ENCODE measurements at regions not wholly inside any gene's neighbourhood (a gene's known extent, or its start where the extent isn't known, plus 50 kb on each side); places are given as distances from the start of the nearest gene placed in this dataset.
A peak's percentile ranks its signal among the peaks of the same experiment; 100 is the strongest.
"Not testable (repeated sequence)": the region's sequence is repeated elsewhere in the genome, so short reads cannot be mapped to it uniquely, and the experiment has no call there.

GRCh38 chr6:21744331-21744730, 150.8 kb downstream of the SOX4 start:
- no peak for DNase-seq (ENCODE audit: low read depth)

GRCh38 chr6:21745543-21746337, 152.2 kb downstream of the SOX4 start:
- DNase-seq (ENCODE audit: low read depth) = no peak

- DNase-seq (ENCODE audit: low read depth) = no peak
Observed at GRCh38 chr6:21747441-21747840, 153.9 kb downstream of the SOX4 start.

DNA sequence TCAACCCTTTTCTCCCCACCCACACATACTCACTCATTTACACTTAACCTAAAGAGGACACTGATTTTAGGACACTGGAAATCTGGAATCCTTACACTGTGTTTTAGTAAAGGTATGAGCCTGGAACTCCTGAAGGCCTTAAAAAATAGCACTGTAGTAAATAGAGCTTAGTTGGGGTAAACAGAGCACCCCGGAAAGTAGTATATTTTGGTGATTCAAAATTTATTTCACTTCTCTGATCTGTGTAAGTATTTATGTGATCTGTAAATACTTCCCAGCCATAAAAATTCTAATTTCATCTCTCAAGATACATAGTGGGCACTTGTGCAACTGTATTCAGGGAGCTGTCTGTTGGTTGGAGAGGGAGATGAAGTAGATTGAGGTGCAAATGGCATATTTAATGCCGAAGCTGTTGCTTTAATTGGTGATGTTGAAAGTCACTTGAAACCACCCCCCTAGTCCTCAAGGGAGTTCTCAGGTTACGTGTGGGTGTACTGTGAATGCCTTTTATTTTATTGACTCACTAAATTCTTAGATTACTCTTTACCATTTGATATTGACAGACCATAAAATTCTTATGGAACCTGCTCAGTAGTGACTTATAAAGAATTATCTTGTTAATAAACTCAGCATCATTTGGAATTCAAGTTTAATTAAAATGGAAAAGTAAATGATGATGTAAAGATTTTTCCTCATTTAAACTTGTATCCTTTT, 154.9 kb downstream of the SOX4 start:
- no peak for DNase-seq (ENCODE audit: low read depth)

GRCh38 chr6:21749754-21750153, 156.2 kb downstream of the SOX4 start:
- DNase-seq (ENCODE audit: low read depth) = no peak

GRCh38 chr6:21750575-21750974, 157.0 kb downstream of the SOX4 start:
- no peak for DNase-seq (ENCODE audit: low read depth)

GRCh38 chr6:21751608-21752007, 158.1 kb downstream of the SOX4 start:
- DNase-seq (ENCODE audit: low read depth) = no peak

DNA sequence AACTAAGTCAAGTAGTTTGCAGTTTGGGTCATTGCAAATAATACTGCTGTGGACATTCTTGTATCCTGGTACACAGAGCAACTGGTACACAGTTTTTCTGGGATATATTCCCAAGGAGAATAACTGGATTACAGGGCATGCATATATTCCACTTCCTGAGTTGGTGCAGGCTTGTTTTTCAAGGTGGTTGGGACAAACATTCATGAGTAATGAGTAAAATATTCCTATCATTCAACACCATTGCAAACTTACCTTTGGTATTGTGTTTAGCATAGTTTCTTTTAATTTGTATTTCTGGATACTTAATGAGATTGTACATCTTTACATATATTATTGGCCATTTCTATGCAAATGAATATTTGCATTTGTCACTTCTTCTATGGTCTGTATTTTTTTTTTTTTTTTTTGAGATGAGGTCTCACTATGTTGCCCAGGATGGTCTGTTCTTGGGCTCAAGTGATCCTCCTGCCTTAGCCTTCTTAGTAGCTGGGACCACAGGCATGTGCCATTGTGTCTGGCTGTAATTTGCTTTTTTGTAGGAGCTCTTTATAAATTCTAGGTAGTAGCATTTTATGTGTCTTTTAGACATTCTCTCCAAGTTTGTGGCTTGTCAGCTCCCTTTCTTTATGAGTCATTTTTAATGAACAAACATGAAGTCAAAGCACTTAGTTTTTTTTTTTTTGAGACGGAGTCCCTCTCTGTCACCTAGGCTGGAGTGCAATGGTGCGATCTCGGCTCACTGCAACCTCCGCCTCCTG, 158.7 kb downstream of the SOX4 start:
- DNase-seq (ENCODE audit: low read depth) = peak; percentile 49

GRCh38 chr6:21753241-21754108, 159.9 kb downstream of the SOX4 start:
- peak; percentile 42 for DNase-seq (ENCODE audit: low read depth)

GRCh38 chr6:21754891-21755290, 161.3 kb downstream of the SOX4 start:
- DNase-seq (ENCODE audit: low read depth) = peak; percentile 84

DNA sequence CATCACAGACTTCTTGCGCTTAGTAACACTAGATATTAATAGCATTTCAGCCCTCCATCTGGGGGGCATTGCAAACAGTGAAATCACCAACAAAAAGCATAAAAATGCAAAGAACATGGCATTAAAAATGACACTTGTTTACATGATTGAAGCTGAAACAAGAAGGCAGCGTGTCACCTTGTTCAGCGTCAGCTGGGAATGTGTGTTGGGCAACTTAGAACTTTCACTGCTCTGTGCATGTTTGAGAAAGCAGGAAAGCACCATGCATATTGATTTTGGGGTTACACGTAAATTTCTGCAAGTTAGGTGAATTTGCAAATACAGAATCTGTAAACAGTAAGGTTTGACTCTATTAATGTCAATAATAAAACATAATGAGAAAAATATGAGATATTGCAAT, 162.9 kb downstream of the SOX4 start:
- no peak for DNase-seq (ENCODE audit: low read depth)

GRCh38 chr6:21757392-21757791, 163.8 kb downstream of the SOX4 start:
- DNase-seq (ENCODE audit: low read depth) = not testable (repeated sequence)

- DNase-seq (ENCODE audit: low read depth) = no peak
Observed at GRCh38 chr6:21759721-21760120, 166.2 kb downstream of the SOX4 start.

DNA sequence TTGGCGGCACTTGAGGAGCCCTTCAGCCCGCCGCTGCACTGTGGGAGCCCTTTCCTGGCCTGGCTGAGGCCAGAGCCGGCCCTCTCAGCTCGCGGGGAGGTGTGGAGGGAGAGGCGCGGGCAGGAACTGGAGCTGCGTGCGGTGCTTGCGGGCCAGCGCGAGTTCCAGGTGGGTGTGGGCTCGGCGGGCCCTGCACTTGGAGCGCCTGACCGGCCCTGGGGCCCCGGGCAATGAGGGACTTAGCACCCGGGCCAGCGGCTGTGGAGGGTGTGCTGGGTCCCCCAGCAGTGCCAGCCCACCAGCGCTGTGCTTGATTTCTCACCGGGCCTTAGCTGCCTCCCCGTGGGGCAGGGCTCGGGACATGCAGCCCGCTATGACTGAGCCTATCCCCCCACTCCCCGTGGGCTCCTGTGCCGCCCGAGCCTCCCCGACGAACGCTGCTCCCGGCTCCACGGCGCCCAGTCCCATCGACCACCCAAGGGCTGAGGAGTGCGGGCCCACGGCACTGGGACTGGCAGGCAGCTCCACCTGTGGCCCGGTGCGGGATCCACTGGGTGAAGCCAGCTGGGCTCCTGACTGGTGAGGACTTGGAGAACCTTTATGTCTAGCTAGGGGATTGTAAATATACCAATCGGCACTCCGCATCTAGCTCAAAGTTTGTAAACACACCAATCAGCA, 167.6 kb downstream of the SOX4 start:
- DNase-seq (ENCODE audit: low read depth) = not testable (repeated sequence)

DNA sequence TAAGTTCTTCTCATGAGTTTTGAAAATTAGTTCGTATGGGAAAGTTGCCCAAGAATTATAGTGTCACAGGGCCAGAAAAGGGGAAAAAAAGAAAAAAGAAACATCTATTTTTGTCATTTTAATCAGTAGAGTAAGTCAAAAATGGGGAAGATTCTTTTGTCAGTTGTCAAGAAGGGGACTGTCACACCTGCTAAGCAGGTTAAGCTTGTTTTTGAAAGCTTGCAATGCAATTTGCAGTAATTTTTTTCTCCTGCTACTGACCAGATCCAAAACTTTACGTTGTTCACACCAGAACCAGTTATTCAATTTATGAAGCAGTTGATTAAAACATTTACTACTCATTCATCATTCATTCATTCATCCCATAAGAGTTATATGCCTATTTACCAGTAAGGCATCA, 171.4 kb downstream of the SOX4 start:
- no peak for DNase-seq (ENCODE audit: low read depth)

- peak; percentile 80 for DNase-seq (ENCODE audit: low read depth)
Observed at GRCh38 chr6:21767891-21768648, 174.5 kb downstream of the SOX4 start.

DNA sequence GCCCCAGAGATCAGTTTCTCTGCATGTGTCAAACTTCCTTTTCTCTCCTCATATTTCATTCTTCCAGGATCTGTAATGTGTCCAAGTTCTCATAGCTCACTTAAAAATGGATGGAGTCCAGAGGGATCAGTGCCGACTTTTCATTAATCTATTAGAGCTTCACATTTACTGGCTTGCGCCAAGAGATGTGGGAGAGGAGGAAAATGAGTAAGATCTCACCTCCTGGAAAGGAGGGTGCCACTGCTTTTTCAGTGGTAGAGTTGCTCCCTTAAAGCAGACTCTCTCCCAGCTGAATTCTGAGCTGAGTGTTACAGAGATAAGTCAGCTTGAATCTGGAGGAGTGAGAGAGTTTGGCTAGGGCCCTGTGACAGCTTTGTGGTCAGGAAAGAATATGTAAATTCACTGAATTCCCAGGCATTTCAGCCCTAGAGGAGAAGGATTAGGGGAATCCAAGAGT, 175.9 kb downstream of the SOX4 start:
- DNase-seq (ENCODE audit: low read depth) = peak; percentile 79

- no peak for DNase-seq (ENCODE audit: low read depth)
Observed at GRCh38 chr6:21769968-21770367, 176.4 kb downstream of the SOX4 start.

DNA sequence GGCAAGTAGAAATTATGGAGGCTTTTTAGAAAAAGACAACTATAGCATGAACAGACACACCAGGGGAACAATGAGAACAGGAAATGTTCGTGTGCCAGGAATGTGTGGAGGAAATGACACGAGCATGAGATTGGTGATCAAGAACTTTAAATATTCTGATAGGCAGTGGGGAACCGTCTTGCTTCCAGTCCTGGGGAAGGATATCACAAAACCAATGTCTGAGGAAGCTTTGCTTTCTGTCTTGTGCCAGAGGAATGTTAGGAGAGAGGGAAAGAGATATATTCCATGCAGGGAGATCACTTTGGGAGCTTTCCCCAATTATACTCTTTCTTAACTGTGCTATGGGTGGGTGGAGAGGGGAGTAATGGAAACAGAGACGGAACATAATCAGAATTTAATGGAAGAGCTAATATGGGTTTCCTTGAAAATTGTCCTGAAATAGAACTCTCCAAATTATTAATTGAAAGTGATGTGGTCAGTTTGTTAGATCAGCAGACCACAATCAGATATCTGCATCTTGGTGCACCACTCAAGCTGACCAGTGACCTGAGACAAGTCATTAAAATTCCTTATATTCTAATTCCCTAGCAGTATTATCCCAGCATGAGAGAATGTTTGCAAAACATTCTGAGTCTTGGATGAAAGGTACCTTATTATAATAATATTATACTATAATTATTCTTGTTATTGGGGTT, 178.2 kb downstream of the SOX4 start:
- DNase-seq (ENCODE audit: low read depth) = no peak

- no peak for DNase-seq (ENCODE audit: low read depth)
Observed at GRCh38 chr6:21772477-21772876, 178.9 kb downstream of the SOX4 start.
